ENCODE measurements at regions not wholly inside any gene's neighbourhood (a gene's known extent, or its start where the extent isn't known, plus 50 kb on each side); places are given as distances from the start of the nearest gene placed in this dataset.

- TF ChIP-seq CTCF (IDR thresholded peaks at IDR 0.05): no peak
- TF ChIP-seq POLR2A (IDR thresholded peaks at IDR 0.05): no peak
Measured at GRCh38 chr3:151591441-151591840, 130.6 kb upstream of the IGSF10 start.
